Mesenchymal stem cell (in vitro differentiated cells and primary cell): ENCODE measurements at regions not wholly inside any gene's neighbourhood (a gene's known extent, or its start where the extent isn't known, plus 50 kb on each side); places are given as distances from the start of the nearest gene placed in this dataset.
A peak's percentile ranks its signal among the peaks of the same experiment; 100 is the strongest.

ENCODE experiments used
- DNase-seq: peaks from one replicate; pipeline ENCODE4 v3.0.0-alpha.2; 2013
- H2AFZ ChIP-seq: one replicate; pipeline ENCODE4 v1.6.1; 2013; ENCODE audit warnings: low read depth, mild to moderate bottlenecking, control low read depth, inconsistent platforms, low read length, moderate library complexity
- H2AK5ac ChIP-seq: 2 replicates; pipeline ENCODE4 v1.6.1; 2013; ENCODE audit warnings: low read length, moderate library complexity, mild to moderate bottlenecking, inconsistent platforms; ENCODE audit not compliant: severe bottlenecking
- H2BK120ac ChIP-seq: one replicate; pipeline ENCODE4 v1.6.1; 2013; ENCODE audit warnings: low read depth, mild to moderate bottlenecking, inconsistent platforms, low read length, moderate library complexity
- H2BK12ac ChIP-seq, 2 experiments: one replicate each; pipeline ENCODE4 v1.6.1; 2013; ENCODE audit warnings: inconsistent platforms in 2 of 2, low read length in 2 of 2, mild to moderate bottlenecking in 2 of 2, moderate library complexity in 2 of 2, control low read depth in 1 of 2
- H2BK15ac ChIP-seq: one replicate; pipeline ENCODE4 v1.6.1; 2013; ENCODE audit warnings: mild to moderate bottlenecking, low read depth, inconsistent platforms; ENCODE audit not compliant: poor library complexity, severe bottlenecking
- H2BK5ac ChIP-seq: 2 replicates; pipeline ENCODE4 v1.6.1; 2013; ENCODE audit warnings: low read depth, mild to moderate bottlenecking, low read length, control low read depth, inconsistent platforms; ENCODE audit not compliant: poor library complexity, severe bottlenecking
- H3K14ac ChIP-seq, 2 experiments: one replicate each; pipeline ENCODE4 v1.6.1; 2013; ENCODE audit warnings: inconsistent platforms in 2 of 2, low read length in 2 of 2, control low read depth in 1 of 2, mild to moderate bottlenecking in 1 of 2, moderate library complexity in 1 of 2
- H3K18ac ChIP-seq, 2 experiments: one replicate each; pipeline ENCODE4 v1.6.1; 2013; ENCODE audit warnings: inconsistent platforms in 2 of 2, low read length in 2 of 2, control low read depth in 1 of 2, low read depth in 1 of 2, mild to moderate bottlenecking in 1 of 2
- H3K23ac ChIP-seq, 2 experiments: one replicate each; pipeline ENCODE4 v1.6.1; 2013; ENCODE audit warnings: inconsistent platforms in 2 of 2, low read length in 2 of 2, mild to moderate bottlenecking in 2 of 2, moderate library complexity in 2 of 2, control low read depth in 1 of 2
- H3K27ac ChIP-seq: 2 replicates; pipeline ENCODE4 v1.5.1; 2013; ENCODE audit warnings: mild to moderate bottlenecking, moderate library complexity, low read length, control low read depth, inconsistent platforms; ENCODE audit not compliant: poor library complexity, severe bottlenecking
- H3K27me3 ChIP-seq, 2 experiments: 2 replicates each; pipeline versions ENCODE4 v1.6.1 to v1.7.0; 2013; ENCODE audit warnings: low read length in 2 of 2, mild to moderate bottlenecking in 2 of 2, moderate library complexity in 2 of 2, control low read depth in 1 of 2, inconsistent platforms in 1 of 2; ENCODE audit not compliant: control insufficient read depth in 1 of 2, insufficient read depth in 1 of 2
- H3K36me3 ChIP-seq, 2 experiments: 2 replicates each; pipeline versions ENCODE4 v1.6.1 to v1.7.0; 2013; ENCODE audit warnings: low read length in 2 of 2, control low read depth in 1 of 2, inconsistent platforms in 1 of 2, low read depth in 1 of 2, mild to moderate bottlenecking in 1 of 2; ENCODE audit not compliant: insufficient read depth in 2 of 2, control insufficient read depth in 1 of 2
- H3K4ac ChIP-seq, 2 experiments: one replicate each; pipeline ENCODE4 v1.6.1; 2013; ENCODE audit warnings: inconsistent platforms in 2 of 2, low read length in 2 of 2, mild to moderate bottlenecking in 2 of 2, moderate library complexity in 2 of 2, control low read depth in 1 of 2, low read depth in 1 of 2
- H3K4me1 ChIP-seq: 2 replicates; pipeline ENCODE4 v1.6.1; 2013; ENCODE audit warnings: low read depth, low read length, control low read depth; ENCODE audit not compliant: control insufficient read depth, insufficient read depth
- H3K4me2 ChIP-seq: 2 replicates; pipeline ENCODE4 v1.6.1; 2013; ENCODE audit warnings: low read length, mild to moderate bottlenecking, inconsistent platforms; ENCODE audit not compliant: poor library complexity, severe bottlenecking
- H3K4me3 ChIP-seq, 2 experiments: 2 replicates each; pipeline versions ENCODE4 v1.5.1 to v1.7.0; 2013; ENCODE audit warnings: low read length in 2 of 2, mild to moderate bottlenecking in 2 of 2, control low read depth in 1 of 2, low read depth in 1 of 2; ENCODE audit not compliant: insufficient read depth in 1 of 2
- H3K79me1 ChIP-seq: replicated peaks from 2 replicates; pipeline ENCODE4 v1.6.1; 2013; ENCODE audit warnings: mild to moderate bottlenecking, control low read depth, low read length, inconsistent platforms; ENCODE audit not compliant: poor library complexity, severe bottlenecking
- H3K9ac ChIP-seq: 2 replicates; pipeline ENCODE4 v1.7.0; 2013; ENCODE audit warnings: mild to moderate bottlenecking, low read length, moderate library complexity
- H3K9me3 ChIP-seq: 2 replicates; pipeline ENCODE4 v1.7.0; 2013; ENCODE audit warnings: mild to moderate bottlenecking, low read length; ENCODE audit not compliant: control insufficient read depth
- H4K8ac ChIP-seq: one replicate; pipeline ENCODE4 v1.6.1; 2013; ENCODE audit warnings: inconsistent platforms, mild to moderate bottlenecking, low read length, moderate library complexity
- H4K91ac ChIP-seq: one replicate; pipeline ENCODE4 v1.6.1; 2013; ENCODE audit warnings: mild to moderate bottlenecking, low read length, inconsistent platforms
- WGBS: methylation state at CpG from one replicate; pipeline ENCODE4 v1.1.7; 2013; ENCODE audit warnings: mixed read lengths; 5-methylcytosine and 5-hydroxymethylcytosine counted together

GRCh38 chr5:5667136-5667554 is 244.7 kb downstream of the ICE1 start:
- no peak overlapping the region for H2BK5ac ChIP-seq

GRCh38 chr5:5666369-5666768 is 243.9 kb downstream of the ICE1 start:
- Histone ChIP-seq H3K14ac (no peak overlapping the region), H2AFZ (no peak overlapping the region), H2BK120ac (no peak overlapping the region), H3K27me3 (no peaks in the 10 kb centered on the region), H3K9me3 (no peaks in the 10 kb centered on the region), H2BK12ac (no peak overlapping the region), H3K4me1 (peaks cover 3% of the 10 kb centered on the region), H3K4me2 (no peak overlapping the region), H3K4ac (no peak overlapping the region), H4K91ac (no peak overlapping the region), H3K27ac (no peak overlapping the region), H3K18ac (no peak overlapping the region), H2BK15ac (no peak overlapping the region), H3K79me1 (no peaks in the 10 kb centered on the region), H3K23ac (no peak overlapping the region), H4K8ac (no peak overlapping the region), H3K4me3 (peak overlapping the region in 1 of 2 experiments; percentile 21), H2AK5ac (no peak overlapping the region), H3K9ac (no peak overlapping the region), H2BK5ac (no peak overlapping the region), H3K36me3 (no peaks in the 10 kb centered on the region)
- 65% methylated on average over 7 of the region's 7 CpGs for WGBS
- no peak for DNase-seq

More at GRCh38 chr5:5667136-5667554, 244.7 kb downstream of the ICE1 start:
- Histone ChIP-seq H3K27me3 (no peaks in the 10 kb centered on the region), H3K4me2 (no peak overlapping the region), H3K18ac (no peak overlapping the region), H3K4me3 (no peak overlapping the region), H2BK15ac (no peak overlapping the region), H2AK5ac (no peak overlapping the region), H4K8ac (no peak overlapping the region), H2BK120ac (no peak overlapping the region), H3K27ac (no peak overlapping the region), H3K14ac (no peak overlapping the region), H4K91ac (no peak overlapping the region), H3K9me3 (no peaks in the 10 kb centered on the region), H3K4me1 (peaks cover 3% of the 10 kb centered on the region), H2AFZ (no peak overlapping the region), H2BK12ac (no peak overlapping the region), H3K36me3 (no peaks in the 10 kb centered on the region), H3K9ac (no peak overlapping the region), H3K4ac (no peak overlapping the region), H3K23ac (no peak overlapping the region), H3K79me1 (no peaks in the 10 kb centered on the region)
- DNase-seq = no peak
- 62% methylated on average over 2 of the region's 3 CpGs for WGBS

GRCh38 chr5:5666076-5666365 is 243.5 kb downstream of the ICE1 start:
- no peak overlapping the region for H3K27ac ChIP-seq
- no peak for DNase-seq
- no peak overlapping the region for H4K8ac ChIP-seq
- no peak overlapping the region for H4K91ac ChIP-seq
- no peak overlapping the region for H3K4ac ChIP-seq
- no peak overlapping the region for H2BK15ac ChIP-seq
- H2AK5ac ChIP-seq = no peak overlapping the region
- H2BK120ac ChIP-seq = no peak overlapping the region
- no peak overlapping the region for H2BK5ac ChIP-seq
- H3K4me1 ChIP-seq = peaks cover 3% of the 10 kb centered on the region
- no peak overlapping the region for H2BK12ac ChIP-seq
- peak overlapping the region in 1 of 2 experiments; percentile 10 for H3K4me3 ChIP-seq
- no peaks in the 10 kb centered on the region for H3K27me3 ChIP-seq
- WGBS = no CpG with 5 or more reads among the region's 2 CpGs
- no peaks in the 10 kb centered on the region for H3K36me3 ChIP-seq
- H3K14ac ChIP-seq = no peak overlapping the region
- no peak overlapping the region for H3K18ac ChIP-seq
- H3K9me3 ChIP-seq = no peaks in the 10 kb centered on the region
- H3K23ac ChIP-seq = no peak overlapping the region
- H2AFZ ChIP-seq = no peak overlapping the region
- H3K4me2 ChIP-seq = no peak overlapping the region
- H3K9ac ChIP-seq = no peak overlapping the region
- no peaks in the 10 kb centered on the region for H3K79me1 ChIP-seq

GRCh38 chr5:5665225-5666075 is 243.0 kb downstream of the ICE1 start:
- Histone ChIP-seq H4K8ac (no peak overlapping the region), H3K4me2 (no peak overlapping the region), H3K14ac (no peak overlapping the region), H3K4me1 (peaks cover 3% of the 10 kb centered on the region), H2AK5ac (no peak overlapping the region), H3K27ac (no peak overlapping the region), H3K9me3 (no peaks in the 10 kb centered on the region), H2BK5ac (no peak overlapping the region), H2BK12ac (no peak overlapping the region), H3K4me3 (peak overlapping the region in 1 of 2 experiments; percentile 10), H3K9ac (no peak overlapping the region), H3K4ac (no peak overlapping the region), H3K18ac (no peak overlapping the region), H2AFZ (no peak overlapping the region), H2BK120ac (no peak overlapping the region), H3K36me3 (no peaks in the 10 kb centered on the region), H3K27me3 (no peaks in the 10 kb centered on the region), H2BK15ac (no peak overlapping the region), H3K23ac (no peak overlapping the region), H3K79me1 (no peaks in the 10 kb centered on the region), H4K91ac (no peak overlapping the region)
- DNase-seq = no peak
- 62% methylated on average over 11 of the region's 13 CpGs for WGBS
